GM18505 (cell line): ENCODE measurements at regions not wholly inside any gene's neighbourhood (a gene's known extent, or its start where the extent isn't known, plus 50 kb on each side); places are given as distances from the start of the nearest gene placed in this dataset.
"Not testable (repeated sequence)": the region's sequence is repeated elsewhere in the genome, so short reads cannot be mapped to it uniquely, and the experiment has no call there.

ENCODE experiments used
- ATAC-seq: cut with Tn5 transposase; IDR thresholded peaks from one replicate; pipeline ENCODE4 v1.9.1; 2021; ENCODE audit not compliant: unreplicated experiment
- POLR2A ChIP-seq: IDR thresholded peaks from 4 replicates; pipeline ENCODE4 v1.6.1; 2011; ENCODE audit warnings: borderline replicate concordance; ENCODE audit not compliant: insufficient read depth, insufficient read length; ENCODE audit errors: extremely low read depth

DNA sequence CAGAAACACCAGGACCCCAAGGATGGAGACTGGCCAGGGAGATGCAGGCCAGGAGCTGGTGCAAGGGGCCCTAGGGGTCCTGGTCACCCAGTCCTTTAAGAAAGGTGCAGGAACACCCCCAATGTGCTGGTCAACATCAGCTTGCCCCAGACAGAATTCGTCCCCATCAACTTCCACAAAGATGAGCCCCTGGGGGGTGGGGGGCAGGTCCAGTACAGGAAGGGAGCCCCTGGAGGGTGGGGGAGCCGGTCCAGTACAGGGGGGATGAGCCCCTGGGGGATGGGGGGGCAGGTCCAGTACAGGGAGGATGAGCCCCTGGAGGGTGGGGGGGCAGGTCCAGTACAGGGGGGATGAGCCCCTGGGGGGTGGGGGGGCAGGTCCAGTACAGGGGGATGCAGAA lies 160.7 kb upstream of the SALL3 start:
- TF ChIP-seq POLR2A = no peak
- no peak for ATAC-seq

DNA sequence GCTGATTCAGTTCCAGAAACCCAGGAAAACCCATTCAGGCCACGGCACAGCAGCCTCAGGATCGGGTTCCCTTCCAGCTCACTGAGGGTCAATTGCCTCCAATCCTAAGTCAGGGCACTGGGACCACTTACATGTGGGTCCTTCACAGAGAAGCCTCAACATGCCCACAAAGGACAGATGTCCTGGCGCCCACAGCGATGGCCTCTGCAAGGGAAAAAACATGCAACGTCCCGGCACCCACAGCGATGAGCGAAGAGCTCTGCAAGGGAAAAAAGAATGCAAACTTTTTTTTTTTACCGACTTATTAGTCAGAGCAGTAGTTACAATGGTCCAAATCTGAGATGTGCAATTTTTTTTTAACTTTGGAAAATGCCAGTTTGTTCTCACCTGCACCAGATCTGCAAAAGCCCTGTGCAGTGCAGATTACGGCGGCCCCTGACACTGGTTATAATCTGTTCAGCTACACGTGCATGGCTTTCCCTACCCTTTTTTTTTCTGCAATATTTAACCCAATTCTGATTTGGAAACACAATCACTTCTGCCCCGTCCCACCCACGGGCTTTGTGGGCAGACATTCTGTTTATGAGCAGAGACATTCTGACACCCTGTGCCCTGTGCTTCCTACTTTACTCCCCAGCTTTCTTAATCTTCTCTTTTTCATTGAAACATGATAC lies 159.3 kb upstream of the SALL3 start:
- no peak for TF ChIP-seq POLR2A
- ATAC-seq = no peak

DNA sequence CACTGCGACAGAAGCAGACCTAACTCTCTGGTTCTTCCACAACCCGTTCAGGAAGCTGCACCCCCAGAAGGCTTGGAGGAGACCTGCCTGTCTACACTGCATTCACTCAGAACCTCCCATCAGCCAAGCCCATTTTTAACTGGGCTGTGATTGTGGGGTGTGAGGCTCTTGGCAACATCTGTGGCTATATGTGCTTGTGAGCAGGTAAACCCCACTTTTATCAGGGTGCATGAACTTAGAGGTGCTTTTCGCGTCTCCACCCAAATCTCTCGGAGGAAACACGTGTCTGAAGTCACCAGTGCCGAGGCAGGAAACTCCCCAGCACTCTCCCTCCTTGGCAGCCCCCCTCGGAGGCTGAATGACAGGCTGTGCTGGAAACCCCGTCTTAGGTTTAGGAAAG lies 158.2 kb upstream of the SALL3 start:
- no peak for TF ChIP-seq POLR2A
- ATAC-seq = no peak

DNA sequence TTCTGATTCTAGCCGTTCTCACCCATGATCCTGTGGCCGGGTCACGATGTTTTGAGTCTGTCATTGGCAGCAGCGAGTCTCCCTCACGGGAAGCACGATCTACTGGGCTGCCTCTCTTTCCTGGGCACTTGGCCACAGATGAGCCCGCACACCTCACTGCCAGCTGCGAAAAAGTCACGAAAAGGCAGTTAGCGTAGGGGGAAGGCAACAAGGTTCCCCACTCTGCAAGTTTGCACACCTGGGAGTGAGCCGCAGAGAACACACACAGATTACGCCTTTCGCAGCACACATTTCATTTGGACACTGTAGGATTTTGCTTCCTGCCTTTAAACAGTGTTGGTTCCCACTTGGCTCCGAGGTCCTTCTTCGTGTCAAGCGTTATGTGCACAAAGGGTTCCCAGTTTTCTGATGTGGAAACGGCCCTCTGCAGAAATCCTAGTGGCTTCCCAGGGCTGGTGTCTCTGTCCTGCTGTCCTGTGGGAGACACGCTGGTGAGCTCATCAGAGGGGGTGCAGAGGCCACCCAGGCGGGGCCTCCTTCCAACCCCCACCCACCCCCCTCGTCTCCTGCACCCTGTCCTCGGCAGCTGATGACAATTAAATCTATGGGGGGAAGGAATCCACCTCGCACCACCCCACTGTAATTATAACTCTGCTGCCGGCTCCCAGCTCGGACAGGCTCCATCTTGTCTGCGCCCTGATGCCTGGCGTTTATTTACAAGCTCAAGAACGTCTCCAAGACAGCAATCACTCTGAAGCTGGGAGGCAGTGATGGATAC lies 157.3 kb upstream of the SALL3 start:
- TF ChIP-seq POLR2A = no peak

DNA sequence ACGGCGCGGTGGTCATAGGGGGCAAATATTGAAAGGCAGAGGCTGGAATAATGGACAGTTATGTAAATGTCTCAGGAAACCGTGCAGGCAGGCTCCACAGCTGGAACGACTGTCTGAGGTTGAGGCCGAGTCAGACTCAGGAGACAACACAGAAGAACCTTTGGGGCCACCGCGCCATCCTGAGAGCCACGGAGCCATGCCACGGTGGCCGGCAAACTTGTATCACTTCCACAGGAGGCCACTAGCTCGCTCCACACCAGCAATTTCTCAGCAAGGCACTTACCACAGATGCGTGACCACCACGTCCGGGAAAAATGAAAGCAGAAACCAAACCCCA lies 156.7 kb upstream of the SALL3 start:
- TF ChIP-seq POLR2A = no peak
- no peak for ATAC-seq

More for the DNA sequence above, 157.3 kb upstream of the SALL3 start:
- ATAC-seq = no peak

DNA sequence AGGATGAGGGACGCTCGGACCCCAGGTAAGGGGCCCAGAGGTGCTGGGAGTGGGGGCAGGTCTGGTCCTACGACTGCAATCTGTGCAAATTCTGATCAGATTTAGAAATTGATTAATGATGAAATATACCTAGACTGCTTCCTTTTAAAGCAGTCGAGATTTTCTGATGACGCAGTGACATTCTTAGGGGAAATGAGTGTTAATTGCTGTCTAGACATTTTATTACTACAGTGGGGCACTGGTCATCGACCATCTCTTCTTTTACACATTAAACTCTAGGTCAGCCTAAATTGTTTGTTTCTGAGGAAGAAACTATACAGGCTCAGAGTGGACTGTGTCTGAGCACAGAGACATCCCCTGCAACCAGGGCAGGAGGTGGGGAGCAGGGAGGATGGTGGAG lies 154.4 kb upstream of the SALL3 start:
- no peak for ATAC-seq
- no peak for TF ChIP-seq POLR2A

DNA sequence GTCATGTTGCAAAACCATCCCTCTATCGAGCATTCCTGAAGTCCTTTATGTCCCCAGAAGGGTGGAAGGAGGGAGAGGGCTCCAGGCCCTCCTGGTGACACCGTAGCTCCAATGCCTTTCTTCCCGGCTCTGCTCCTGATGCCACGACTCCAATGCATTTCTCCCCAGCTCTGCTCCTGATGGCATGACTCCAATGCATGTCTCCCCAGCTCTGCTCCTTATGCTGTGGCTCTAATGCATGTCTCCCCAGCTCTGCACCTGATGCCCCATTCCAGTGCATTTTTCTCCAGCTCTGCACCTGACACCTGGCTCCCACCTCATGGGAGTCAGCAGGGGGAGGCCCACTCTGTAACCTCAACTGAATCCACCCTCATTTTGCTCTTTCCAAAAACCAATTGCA lies 153.0 kb upstream of the SALL3 start:
- ATAC-seq = no peak
- no peak for TF ChIP-seq POLR2A

DNA sequence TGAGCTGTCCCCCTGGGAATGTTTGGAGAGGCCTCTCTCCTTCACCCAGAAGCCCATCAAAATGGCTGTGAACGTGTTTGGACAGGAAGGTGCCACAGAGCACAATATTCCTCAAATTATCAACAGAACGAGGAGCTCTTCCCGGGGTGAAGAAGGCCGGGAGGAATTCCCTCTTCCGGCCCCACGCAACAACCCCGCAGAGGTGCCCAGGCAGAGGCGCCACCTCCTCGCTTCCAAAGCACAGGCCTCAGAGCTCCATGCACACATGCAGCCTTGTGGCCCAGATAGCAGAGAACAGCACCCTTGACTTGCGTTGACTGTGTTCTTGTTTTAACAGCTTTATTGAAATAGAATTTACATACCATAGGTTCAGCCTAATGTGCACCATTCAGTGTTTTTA lies 152.5 kb upstream of the SALL3 start:
- no peak for TF ChIP-seq POLR2A
- no peak for ATAC-seq

DNA sequence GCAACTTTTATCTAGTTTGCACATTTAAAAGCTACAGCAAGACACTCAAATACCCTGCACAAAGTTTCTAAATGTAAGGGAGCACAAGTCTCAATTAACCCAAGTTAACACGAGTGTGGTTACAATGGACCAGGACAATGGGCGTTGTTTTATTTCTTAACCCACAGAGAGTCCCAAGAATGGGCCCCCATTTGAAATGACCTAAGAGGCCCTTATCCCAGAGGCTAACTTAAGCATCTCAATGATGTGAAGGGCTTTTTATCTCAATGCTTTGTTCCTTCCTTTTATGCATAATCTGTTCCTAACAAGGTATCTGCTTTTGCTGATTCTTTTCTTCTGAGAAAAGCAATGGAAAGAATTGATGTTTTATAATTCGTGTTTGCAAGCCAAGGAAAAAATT lies 151.5 kb upstream of the SALL3 start:
- no peak for TF ChIP-seq POLR2A
- no peak for ATAC-seq

DNA sequence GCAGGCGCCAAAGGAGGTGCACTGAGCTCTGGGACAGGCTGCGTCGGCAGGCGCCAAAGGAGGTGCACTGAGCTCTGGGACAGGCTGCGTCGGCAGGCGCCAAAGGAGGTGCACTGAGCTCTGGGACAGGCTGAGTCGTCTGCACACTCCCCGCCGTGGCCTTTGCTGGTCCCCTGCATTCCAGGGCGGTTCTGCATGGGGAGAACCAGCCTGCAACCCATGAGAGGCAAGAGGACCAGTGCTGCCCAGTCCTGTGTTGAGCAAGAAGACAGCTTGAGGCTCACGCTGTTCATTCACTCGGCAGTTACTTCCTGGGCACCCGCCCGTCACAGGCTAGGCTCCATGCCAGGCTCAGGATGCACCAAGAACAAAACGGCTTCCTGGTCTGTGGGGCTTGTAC lies 150.6 kb upstream of the SALL3 start:
- not testable (repeated sequence) for ATAC-seq

DNA sequence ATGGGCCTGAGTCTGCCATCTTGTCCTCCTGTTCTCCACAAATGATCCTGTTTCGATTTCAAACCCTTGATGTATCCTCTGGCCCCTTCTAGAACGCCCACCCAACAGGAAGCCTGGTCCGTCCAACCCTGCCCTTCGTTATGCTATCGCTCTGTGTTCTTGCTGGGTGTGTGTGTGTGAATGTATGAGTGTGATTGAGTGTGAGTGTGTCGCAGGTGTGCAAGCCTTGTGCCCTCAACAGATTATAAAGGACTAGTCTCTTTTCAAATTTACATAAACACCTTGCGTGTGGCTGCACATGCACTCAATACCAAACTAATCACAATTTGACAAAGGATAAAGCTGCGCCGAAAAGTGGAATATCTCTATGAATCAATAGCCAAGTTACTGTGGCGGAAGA lies 149.5 kb upstream of the SALL3 start:
- TF ChIP-seq POLR2A = no peak
- ATAC-seq = no peak

DNA sequence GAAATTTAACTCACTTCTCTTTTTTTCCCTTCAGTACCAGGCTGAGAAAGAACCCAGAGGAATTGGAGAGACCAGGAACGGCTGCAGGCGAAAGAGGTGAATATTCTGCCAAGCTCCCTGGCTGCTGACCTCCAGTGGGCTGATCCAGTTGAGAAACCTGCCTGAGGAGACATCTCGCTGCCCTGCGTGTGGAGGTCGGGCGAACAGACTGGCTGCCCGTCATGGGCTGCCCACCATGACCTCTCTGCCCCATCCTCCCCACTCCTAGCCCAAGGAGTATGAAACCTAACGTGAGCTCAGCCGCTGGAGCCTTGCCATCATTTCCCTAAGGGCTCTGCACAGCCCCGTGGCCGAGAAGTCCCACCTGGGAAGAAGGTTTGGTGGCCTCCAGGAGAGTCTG lies 148.8 kb upstream of the SALL3 start:
- ATAC-seq = no peak
- no peak for TF ChIP-seq POLR2A

DNA sequence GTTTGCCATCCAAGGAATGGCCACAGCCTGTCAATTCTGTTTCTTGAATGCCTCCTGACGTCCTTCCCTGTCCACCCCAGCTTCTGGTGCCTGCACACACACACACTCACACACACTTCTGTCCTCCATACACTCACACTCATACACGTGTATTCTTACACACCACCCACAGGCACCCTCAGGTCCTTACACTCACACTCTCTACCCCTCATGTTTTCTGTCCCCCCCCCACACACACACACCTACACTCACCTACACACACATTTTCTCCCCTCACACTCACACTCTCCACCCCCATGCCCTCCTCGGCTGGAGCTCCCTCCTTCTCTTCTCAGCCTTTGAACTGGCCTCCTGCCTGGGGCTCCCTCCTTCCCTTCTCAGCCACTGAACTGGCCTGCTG lies 148.0 kb upstream of the SALL3 start:
- ATAC-seq = no peak
- TF ChIP-seq POLR2A = no peak

DNA sequence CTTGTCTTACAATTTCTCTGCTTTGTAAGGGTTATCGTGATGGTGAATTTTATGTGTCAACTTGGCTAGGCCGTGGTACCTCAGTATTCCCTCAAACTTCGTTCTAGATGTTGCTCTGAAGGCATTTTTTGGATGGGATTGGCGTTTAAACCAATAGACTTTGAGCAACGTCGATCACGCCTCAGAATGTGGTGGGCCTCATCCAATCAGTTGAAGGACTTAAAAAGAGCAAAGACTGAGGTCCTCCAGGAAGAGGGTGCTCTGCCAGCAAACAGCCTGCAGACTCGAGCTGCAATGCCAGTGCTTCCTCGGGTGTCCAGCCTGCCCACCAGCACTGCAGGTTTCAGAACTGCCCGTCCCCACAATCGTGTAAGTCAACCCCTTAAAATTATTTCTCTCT lies 145.8 kb upstream of the SALL3 start:
- no peak for TF ChIP-seq POLR2A
- ATAC-seq = no peak
